NCI-H1417 treated with DMSO at 0.1 percent for 48 hours (cell line): ENCODE measurements at regions not wholly inside any gene's neighbourhood (a gene's known extent, or its start where the extent isn't known, plus 50 kb on each side); places are given as distances from the start of the nearest gene placed in this dataset.

ENCODE experiments used
- DNase-seq: peaks from one replicate; lab custom pipeline; 2025; lab: John Stamatoyannopoulos, UW

- DNase-seq, result no peak
Observed at GRCh38 chr1:219669556-219669955, 56.7 kb upstream of the ZC3H11B start.

DNA sequence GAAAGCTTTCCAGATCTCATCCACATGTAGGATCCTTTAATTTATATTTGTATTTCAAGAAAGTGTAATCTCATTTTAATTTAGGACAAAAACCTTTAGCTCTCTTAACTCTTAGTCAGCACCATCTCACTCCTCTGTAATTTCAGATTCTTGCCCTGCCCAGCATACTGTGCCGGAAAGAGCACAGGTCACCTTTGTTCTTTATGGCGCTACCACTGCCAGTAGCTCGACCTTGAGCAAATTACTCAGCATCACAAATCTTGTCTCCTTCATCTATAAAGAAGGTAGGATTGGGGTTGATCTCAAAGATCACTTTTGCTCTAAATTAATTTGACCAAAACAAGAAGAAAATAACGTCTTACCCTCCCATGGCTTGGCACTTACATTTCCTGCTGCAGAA, 56.1 kb upstream of the ZC3H11B start:
- DNase-seq, result no peak

- no peak for DNase-seq
Observed at GRCh38 chr1:219668446-219668845, 55.5 kb upstream of the ZC3H11B start.

GRCh38 chr1:219666242-219666641, 53.3 kb upstream of the ZC3H11B start:
- DNase-seq, result no peak

DNA sequence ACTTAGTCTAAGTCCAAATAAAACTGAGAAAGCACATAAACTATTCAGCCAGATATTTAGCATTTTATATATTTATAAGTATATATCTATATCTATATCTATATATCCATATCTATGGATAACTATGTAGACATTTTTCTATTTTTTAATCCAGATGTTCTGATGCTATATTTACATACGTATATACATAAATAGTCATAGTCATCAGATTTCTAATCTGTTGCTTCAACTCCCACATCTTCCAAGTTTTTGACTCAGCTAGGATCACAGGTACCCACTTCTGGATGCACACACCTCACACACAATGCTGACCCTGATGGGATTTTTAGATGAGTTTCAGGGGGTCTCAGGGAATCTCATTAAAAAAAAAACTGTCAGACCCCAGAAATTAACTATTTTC, 52.2 kb upstream of the ZC3H11B start:
- no peak for DNase-seq

DNA sequence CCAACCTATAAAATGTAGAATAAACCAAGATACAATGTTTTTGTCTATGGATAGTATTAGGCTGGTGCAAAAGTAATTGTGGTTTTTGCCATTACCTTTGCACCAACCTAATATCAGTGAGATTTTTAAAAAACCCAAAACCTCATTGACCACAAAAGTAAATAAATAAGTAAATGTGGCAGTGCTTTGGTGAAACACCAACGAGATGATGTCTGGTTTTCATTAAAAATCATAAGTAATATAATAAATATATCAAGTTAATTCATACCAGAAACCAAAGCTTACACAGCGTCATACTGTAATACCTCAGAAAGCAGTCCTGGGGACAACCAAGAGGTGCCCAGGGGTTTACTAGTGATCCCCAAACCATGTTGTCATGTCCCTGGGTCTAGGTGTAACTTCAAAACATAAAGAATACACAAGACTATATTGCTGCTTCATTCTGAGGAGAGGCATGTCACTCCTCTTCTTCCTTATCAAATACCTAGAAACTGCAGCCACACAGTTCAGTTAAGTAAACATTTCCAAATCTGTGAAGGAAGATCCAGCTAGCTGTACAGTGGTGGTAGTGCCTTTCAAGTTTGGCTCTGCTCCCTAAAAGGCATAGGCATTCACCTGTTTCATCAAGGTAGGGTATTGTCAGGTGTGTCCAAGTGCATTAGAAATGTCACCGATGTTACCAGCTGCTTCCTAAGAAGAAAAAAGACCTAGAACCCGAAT, 51.6 kb upstream of the ZC3H11B start:
- DNase-seq, result no peak
